LoVo (cell line): ENCODE measurements at regions not wholly inside any gene's neighbourhood (a gene's known extent, or its start where the extent isn't known, plus 50 kb on each side); places are given as distances from the start of the nearest gene placed in this dataset.

Source experiments
- DNase-seq: peaks from one replicate; pipeline ENCODE4 v3.0.0-alpha.2; 2016; ENCODE audit warnings: low spot score

DNA sequence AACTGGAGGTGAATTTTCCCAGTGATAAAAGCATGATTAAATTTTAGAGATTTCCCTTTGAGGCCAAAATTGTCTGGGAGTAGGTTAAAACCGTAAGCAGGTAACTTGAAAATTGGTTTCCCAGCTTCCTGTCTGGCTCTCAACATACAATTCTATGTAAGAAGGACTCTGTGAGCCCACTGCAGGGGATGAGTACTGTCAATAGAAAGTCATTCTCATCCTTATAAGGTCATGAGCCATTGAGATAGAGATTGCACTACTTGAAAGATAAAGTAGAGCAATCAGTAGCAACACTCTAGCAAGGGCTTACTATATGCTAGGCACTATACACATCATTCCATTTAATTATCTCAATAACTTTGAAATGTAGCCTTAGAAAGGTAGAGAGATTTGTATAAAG is 225.6 kb upstream of the HMGA2 start:
- DNase-seq: no peak

DNA sequence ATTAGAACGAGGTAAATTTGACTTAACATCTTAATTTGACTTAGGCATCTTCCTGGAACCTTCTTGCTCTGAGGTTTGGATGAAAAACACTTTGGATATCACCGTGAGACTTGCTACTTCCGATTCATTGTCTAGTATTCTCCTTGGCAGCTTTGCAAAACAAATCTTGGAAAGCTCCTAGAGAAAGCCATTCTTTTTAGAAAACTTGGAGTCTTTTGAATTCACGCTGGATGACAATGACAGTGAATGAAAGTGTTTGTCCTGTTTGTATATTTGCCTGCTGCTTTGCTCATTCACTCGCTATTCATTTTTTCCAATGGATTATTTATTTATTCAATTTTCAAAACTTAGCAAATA is 222.1 kb upstream of the HMGA2 start:
- DNase-seq: no peak

DNA sequence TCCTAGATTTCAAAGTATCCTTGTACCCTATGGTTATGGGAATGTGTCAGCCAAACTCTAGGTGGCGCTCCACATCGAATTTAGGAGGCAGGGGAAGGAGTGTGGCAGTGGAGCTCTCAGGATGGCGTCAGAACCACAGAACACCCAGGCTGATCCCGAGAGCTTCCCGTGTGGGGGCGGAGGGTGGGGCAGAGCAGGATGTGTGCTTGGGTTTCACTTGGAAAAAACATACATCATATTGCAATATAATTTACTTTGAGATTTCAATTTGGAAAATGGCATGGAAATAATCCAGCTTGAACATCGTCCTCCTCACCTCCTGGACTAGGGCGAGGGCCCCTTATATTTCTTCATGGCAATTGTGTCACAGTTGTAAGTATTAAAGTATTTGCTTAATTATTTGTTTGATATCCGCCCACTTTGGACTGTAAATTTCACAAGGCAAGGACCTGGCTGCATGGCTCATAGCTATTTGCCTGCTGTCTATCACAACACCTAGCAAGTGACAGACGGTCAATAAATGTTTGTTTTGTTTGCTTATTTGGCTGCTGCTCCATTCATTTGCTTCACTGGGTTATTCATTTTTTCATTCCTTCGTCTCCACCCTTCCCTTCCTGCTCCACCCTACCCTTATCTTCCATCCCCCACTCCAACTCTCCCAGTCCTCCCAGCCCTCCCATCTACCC is 221.5 kb upstream of the HMGA2 start:
- DNase-seq: peak; percentile 88

DNA sequence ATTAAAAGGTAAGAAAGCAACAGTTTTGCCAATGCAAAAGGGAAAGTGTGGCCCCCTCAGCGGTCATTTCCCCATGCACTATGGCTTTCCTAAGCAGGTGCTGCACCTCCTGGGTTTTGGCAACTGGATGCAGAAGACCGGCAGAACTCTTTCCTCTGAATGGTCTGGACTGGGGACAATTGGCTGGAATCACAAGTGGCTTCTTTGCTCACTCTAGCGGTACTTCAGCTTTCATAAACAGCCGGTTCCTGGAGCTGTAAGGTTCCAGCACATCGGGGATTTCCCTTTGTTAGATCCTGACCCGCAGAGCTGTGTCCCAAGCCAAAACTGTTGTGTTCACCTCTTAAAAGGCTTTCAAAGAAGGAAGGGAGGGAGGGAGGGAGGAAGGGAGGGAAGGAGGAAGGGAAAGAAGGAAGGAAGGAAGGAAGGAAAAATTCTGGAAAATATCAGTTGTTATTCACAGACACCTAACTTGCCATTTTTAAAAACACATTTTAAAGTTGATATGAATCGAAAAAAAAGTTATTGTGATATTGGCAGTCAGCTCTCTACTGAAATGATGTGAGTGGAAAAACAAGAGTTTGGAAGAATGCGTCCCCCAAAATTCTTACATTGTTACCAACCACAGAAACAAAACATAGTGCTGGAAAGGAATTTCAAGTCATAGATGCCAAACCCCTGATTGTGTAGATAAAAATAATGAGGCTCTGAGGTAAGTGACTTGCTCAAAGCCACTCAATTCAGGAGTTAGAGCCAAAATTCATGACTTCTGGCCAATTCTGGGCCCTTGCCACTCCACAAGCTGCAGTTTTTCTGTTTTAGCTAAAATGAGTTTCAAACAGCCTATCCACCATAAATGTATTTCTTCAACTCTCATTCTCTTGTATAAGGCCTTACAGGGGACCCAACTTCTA is 220.6 kb upstream of the HMGA2 start:
- DNase-seq: peak; percentile 58

DNA sequence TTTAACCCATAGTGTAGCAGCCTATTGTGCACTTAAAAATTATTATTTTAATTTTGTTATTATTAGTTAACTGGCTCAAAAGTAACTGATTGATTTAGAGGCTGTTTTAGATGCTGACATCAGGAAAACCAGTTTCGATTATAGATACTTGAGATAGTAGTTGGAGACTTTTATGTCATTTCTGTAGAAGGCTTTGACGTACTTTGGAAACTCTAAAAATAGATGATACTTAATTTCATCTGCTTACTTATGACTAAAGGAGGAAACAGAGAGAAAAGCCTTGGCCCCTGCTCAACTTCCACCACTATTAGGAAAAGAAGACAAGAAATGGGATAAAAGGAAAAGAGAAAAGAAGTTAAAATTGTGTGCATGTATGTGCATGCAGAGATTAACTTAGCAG is 219.3 kb upstream of the HMGA2 start:
- DNase-seq: no peak

DNA sequence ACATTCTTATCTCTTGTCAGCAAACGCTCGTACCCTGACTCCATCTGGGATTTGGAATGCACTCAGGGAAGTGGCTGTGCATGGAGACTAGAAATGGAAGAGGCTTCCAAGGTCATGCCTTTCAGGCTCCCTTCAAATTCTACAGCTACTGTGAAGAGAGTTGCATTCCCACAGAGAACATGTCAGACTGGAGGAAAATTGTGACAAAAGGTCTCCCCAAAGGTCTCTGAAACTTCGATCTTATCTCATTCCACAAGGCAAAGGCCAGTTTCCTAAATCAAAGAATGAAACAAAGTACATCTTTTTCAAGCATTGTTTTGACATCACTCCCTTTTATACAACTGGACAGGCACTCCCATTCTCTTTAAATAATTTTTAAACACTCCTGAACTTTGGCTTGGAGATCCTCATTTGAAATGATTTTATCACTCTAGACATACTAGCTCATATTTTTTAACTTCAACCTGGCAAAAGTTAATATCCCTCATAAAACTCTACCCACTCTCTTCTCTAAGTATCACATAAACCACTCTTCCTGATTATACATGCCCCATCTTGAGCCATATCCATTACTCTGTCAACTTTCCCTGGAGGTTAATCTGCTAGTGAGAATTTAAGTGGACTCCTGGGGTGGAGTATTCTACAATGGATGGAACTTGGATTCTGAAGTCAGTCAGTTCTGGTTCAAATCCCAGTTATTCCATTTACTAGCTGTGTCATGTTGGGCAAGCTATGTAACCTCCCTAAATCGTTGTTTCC is 218.1 kb upstream of the HMGA2 start:
- no peak for DNase-seq

DNA sequence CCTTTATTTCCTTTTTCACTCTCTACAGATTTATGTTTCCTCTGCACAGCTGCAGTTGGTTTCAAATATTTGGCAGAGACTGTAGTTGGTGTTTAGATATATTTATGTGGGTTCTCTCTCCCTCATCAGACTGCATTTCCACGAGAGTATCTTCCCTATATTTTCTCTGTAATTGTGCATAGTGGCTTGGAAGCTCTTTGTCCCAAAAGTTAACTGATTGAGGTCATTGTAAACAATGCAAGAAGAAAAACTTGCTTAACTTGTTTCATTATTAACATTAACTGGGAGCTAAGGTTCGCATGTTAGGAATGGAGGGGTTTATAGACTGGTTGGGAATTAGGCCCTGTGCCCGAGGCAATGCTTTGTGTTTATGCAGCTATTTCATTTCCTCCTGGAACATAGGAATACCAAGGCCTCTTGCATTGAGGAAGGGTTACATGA is 216.9 kb upstream of the HMGA2 start:
- peak; percentile 47 for DNase-seq

DNA sequence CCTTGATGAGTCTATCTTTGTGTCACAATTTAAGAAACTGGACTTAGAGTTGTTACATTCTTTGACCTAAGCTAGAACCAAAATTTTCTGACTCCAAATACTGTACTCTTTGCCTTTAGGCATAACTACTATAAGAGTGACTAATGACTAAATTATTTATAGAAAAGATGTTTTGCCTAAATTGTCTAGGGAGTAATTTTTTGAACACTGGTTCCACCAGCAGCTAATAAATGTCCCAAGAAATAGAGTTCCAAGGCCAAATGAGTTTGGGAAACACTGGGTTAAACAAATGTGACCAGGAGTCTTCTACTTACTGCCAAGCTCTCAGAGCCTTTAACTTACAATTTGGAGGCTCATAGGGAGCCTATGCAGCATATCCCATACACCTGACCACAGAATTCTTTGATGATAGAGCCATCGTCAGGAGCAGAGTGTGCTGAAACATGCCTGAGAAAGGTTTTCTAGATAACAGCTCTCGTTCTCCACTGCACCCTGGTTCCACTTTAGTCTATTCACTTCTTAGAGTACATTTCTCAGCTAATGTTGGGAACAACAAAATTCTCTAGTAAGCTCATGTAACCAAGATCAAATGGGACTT is 215.9 kb upstream of the HMGA2 start:
- DNase-seq: no peak

DNA sequence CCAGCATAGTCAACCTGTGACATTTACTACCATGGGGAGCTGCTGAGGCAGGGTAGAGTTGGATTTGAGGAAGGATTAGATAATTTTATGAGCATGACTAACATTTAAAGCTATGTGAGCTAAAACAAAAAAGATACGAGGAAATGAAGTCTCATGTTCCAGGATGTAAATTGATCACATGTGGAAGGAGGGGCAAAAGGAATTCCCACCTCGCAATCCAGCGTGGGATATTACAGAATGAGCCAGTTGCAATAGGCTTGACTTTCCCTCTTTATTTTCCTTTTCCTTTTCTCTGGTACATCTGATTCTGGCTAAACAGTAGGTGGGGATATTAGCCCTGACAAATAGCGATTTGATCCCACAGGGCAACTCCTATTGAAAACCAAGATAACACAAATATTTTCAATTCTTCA is 214.9 kb upstream of the HMGA2 start:
- DNase-seq: peak; percentile 70

DNA sequence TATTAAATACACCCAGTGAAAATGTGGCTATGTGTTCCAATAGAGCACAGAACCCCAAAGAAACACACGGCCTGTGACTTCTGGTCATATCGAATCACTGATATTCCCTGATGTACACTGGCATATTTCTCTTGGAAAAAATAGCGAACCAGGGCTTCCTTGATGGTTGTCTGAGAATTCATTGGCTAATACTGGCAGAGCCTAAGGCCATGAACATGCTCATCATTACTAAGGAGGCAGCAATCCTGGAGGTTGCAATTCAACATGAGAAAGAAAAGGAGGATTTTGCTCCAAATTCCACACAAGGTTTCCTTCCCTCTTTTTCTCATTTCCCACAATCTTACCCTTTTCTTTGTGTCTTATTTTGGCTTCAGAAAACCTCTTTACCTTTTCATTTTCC is 212.9 kb upstream of the HMGA2 start:
- no peak for DNase-seq

DNA sequence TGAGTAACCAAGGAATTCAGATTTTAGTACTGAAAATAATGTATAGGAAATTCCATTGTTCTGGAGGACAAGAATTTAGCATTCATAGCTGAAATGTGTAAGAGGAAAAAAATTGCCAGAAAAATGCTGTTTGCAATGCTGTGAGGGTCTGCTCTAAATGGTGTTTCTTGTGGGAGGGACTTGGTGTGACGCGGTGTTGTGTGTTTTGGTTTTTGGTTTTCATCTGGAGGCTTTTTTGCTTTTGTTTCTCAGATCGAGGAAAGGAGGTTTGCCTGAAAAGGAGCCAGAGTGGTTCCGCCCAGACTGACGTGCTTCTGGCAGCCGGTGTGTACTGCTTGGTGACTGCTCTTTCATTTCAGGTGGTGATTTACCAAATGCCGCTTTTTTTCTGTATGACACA is 211.8 kb upstream of the HMGA2 start:
- DNase-seq: no peak

DNA sequence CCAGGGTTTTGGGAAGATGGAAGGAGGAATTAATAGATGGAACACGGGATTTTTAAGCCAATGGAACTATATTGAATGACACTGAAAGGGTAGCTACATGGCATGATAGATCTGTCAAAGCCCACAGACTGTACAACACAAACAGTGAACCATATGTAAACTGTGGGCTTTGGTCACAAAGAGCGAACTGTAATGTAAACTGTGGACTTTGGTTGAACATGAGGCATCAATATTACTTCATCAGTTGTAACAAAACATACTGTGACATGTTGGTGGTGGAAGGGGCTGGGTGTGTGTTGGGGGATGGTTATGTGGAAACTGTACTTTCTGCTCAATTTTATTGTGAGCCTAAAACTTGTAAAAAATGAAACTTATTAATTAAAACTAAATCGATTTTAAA is 210.6 kb upstream of the HMGA2 start:
- no peak for DNase-seq

DNA sequence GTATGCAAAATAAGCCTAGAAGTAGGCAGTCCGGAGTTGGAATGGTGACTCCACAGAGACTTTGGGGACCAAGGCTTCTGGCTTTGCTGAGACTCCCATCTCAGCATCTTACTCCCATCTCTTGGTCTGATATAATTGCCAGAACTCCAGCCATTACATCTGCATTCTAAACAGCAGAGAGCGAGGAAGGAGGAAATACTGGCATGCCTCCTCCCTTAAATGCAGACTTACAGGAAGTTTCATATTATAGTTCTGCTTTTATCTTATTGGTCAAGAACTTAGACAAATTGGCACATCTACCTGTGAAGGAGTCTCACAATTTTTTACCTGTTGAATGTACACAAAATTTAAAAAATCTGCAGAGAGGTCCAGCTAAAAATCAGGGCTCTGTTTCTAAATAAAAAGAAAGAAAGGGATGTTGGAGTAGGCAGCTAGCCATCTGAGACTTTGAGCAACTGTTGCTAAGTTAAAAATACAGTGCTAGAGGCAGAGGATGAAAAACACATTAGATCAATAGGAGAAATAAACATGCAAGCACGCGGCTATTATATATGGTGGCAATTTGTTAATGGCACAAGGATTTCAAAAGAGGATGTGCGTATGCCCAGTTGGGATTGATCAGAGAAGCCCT is 209.9 kb upstream of the HMGA2 start:
- no peak for DNase-seq

DNA sequence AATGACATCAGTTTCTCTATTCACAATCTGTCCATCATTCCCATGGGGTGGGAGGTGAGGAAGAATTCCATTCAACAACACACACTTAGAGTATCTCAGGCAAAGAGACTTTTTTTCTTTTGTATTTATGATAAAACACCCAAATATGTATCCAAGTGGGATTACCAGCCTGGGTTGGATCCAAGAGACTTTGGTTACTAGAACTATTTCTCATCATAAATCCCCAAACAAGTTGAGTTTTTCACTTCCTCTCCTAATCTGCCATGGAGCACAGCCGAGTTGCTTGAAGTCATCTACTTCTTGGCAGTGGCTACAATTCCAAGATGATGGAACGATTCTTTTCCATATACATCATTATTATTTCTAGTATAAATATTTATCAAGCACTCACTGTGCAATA is 209.2 kb upstream of the HMGA2 start:
- DNase-seq: no peak

DNA sequence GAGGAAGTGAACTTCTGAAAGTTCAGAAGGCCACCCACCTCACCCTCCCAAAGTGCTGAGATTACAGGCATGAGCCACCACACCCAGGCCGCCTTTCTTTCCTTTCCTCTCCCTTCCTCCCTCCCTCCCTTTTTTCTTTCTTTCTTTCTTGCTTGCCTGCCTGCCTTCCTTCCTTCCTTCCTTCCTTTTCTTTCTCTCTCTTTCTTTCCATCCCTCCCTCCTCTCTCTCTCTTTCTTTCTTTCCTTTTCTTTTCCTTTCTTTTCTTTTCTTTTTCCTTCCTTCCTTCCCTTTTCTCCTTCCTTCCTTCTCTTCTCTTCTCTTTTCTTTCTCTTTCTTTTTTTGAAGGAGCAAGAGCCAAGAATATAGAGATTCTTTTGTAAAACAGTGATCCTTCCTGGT is 208.3 kb upstream of the HMGA2 start:
- DNase-seq: no peak

DNA sequence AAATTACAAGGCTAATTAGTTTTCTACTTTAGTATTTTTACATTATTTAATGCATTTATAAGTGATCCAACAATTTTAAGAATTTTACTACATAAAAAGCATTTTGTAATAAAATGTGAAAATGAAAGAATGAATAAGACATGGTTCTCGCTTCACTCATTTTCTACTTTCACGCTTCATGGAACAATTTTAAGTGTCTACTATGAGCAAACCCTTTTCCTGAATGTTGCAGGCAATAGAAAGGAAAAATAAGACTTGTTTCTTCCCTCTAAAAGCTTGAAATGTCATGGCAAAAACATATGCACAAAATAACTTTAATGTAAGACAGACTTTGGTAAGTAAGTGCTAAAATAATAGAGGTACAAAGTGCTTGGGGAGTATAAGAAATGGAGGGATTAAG is 205.7 kb upstream of the HMGA2 start:
- no peak for DNase-seq

DNA sequence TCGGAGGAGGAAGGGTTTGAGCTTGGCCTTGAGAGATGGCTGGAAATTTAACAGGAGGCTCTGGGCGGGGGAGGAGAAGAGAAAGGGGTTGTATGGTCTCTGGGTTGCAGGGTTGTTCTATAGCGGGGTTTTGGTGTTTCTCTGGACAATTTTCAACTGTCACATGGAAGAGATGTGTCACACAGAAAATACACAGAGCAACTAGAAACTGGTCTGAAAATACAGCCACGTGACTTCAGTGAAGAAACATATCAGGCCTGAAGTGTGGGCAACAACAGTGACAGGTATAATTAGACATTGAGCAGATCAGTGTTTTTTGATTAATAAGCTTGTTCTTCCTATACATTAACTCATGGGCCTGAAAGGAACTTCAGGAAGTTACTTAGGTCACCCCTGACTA is 205.3 kb upstream of the HMGA2 start:
- no peak for DNase-seq

DNA sequence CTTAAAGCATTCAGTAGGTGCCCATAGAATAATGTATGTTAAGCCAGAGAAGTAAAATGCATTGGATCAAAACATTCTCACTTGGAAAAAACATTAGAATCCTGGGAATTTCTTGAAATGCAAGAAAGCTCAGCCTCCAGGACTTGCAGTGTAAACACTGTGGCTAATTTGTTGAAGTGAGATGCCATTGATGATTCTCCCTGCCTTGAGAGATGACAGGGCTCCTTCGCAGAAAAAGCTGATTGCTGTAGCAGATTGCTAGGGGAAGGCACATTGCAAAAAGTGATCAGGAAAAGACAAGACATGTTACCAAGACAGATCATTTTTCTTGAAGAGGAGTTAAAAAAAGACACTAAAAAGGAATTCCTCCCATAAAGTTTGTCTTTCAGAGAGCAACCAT is 204.2 kb upstream of the HMGA2 start:
- no peak for DNase-seq

DNA sequence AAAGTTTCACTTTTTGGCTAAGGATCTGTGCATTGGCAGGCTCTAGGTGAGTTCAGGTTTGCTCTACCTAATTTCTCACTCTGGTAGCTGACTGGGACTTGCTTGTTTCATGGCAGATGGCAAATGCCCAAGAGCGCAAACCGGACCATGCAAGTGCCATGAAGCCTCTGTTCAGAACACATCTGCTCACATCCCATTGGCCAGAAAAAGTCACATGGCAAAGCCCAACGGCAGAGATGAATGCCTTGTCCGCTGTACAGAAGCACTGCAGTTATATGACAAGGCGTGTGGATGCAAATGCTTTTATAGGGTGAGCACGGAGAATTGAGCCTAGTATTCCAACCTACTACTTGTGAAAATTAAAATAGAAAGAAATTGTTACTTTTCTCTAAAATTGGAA is 202.2 kb upstream of the HMGA2 start:
- no peak for DNase-seq

DNA sequence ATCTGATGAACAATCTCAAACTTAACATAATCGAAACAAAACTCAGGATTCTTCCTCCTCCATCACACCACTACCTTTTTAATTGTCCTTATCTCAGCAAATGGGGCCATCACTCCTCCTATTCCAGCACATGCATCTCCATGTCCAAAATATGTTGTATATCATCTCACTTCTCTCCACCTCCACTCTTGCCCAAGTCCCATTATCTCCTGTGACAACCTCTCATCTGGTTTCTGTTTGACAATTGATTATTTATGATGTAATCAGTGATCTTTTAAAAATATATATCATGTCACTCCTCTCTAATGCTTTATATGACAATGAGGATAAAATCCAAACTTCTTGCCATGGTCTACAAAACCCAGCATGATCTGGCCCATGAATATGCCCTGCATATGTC is 200.8 kb upstream of the HMGA2 start:
- DNase-seq: no peak

DNA sequence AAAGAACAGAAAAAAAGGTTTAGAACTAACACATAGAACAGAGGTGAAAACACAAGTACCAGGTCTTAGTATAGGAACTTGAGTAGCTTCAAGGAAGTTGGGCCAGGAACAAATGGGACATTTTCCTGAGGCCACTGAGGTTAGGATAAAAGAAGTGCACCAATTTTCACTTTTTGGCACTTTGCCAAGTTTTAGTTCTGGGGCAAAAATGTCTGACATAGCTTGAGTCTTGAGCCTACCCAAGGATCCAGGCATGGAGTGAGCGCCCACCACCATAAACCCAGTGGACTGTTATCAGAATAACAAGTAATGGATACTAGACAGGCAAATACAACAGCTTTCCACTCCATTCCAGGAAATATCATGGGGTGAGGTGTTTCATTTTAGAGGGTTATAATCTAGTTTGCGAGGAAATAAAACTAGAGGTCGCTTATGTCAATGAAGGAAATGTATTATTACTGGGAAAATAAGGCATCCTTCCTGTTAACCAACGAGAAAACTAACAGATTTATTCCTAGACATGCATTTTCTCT is 199.7 kb upstream of the HMGA2 start:
- DNase-seq: no peak

DNA sequence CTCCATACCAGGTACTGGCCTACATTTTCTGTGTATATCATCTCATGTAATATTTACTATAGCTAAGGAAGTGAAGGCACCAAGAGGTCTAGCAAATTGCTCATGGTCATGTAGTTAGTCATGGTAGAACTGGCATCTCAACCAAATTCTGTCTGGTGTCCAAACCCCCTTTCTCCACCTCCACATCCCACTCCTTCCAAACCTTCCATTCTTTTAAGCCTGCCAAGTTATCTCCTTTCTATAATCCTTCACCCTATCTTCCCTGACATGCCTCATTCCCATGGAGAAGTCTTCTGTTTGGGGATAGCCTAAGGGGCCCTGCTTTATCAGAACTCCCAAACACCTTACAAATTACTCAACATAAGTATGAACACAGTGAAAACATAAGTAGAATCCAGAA is 196.2 kb upstream of the HMGA2 start:
- DNase-seq: no peak
